WERI-Rb-1 (cell line): ENCODE measurements at regions not wholly inside any gene's neighbourhood (a gene's known extent, or its start where the extent isn't known, plus 50 kb on each side); places are given as distances from the start of the nearest gene placed in this dataset.
A peak's percentile ranks its signal among the peaks of the same experiment; 100 is the strongest.

ENCODE experiments used
- DNase-seq: peaks from one replicate; pipeline ENCODE4 v3.0.0-alpha.2; 2020
- H3K27ac ChIP-seq: fragments of 250-450 bp; sonication (Bioruptor Pico); 2 replicates; pipeline ENCODE4 v1.5.1; 2020; ENCODE audit warnings: mild to moderate bottlenecking, moderate library complexity
- H3K27me3 ChIP-seq: fragments of 250-450 bp; sonication (Bioruptor Pico); 2 replicates; pipeline ENCODE4 v1.5.1; 2021; ENCODE audit warnings: mild to moderate bottlenecking, low read depth, moderate library complexity; ENCODE audit not compliant: insufficient read depth, severe bottlenecking
- H3K36me3 ChIP-seq: fragments of 250-450 bp; sonication (Bioruptor Pico); 2 replicates; pipeline ENCODE4 v1.5.1; 2020; ENCODE audit warnings: mild to moderate bottlenecking, moderate library complexity
- H3K4me3 ChIP-seq: 2 replicates; pipeline ENCODE4 v1.5.1; 2011; ENCODE audit warnings: low read depth, mild to moderate bottlenecking, control low read depth, low read length
- H3K9me3 ChIP-seq: fragments of 250-450 bp; sonication (Bioruptor Pico); 2 replicates; pipeline ENCODE4 v1.5.1; 2021; ENCODE audit warnings: mild to moderate bottlenecking, moderate library complexity; ENCODE audit not compliant: severe bottlenecking
- TF ChIP-seq, protein P1 (sequence below): IDR thresholded peaks from 2 replicates; pipeline ENCODE4 v1.5.1; 2011; ENCODE audit warnings: low read depth, mild to moderate bottlenecking, control low read depth, inconsistent platforms, low read length

DNA sequence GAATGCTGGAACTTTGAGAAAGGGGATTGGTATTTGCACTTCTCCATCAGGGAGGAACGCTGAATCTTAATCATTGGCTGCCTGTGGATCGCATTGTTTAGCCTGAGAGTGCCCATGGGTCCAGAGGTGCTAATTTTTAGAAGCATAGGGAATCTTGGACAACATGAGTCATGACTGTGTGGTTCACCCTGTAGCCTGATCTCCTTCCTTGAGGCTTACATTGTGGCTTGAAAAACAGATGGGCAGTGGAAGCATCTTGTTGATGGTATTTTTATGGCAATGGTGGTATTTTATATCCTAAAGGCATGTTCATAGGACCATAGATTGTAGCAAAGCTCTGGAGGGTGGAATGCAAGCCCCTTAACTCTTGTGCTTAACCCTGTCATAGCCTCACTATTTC lies 99.2 kb upstream of the DBX1 start:
- no peaks in the 10 kb centered on the region for H3K27me3 ChIP-seq
- H3K27ac ChIP-seq: peak overlapping the region; percentile 31
- H3K9me3 ChIP-seq: no peaks in the 10 kb centered on the region
- DNase-seq: no peak
- no peaks in the 10 kb centered on the region for H3K36me3 ChIP-seq
- TF ChIP-seq, protein P1, sequence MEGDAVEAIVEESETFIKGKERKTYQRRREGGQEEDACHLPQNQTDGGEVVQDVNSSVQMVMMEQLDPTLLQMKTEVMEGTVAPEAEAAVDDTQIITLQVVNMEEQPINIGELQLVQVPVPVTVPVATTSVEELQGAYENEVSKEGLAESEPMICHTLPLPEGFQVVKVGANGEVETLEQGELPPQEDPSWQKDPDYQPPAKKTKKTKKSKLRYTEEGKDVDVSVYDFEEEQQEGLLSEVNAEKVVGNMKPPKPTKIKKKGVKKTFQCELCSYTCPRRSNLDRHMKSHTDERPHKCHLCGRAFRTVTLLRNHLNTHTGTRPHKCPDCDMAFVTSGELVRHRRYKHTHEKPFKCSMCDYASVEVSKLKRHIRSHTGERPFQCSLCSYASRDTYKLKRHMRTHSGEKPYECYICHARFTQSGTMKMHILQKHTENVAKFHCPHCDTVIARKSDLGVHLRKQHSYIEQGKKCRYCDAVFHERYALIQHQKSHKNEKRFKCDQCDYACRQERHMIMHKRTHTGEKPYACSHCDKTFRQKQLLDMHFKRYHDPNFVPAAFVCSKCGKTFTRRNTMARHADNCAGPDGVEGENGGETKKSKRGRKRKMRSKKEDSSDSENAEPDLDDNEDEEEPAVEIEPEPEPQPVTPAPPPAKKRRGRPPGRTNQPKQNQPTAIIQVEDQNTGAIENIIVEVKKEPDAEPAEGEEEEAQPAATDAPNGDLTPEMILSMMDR: no peak
- H3K4me3 ChIP-seq: no peak overlapping the region

DNA sequence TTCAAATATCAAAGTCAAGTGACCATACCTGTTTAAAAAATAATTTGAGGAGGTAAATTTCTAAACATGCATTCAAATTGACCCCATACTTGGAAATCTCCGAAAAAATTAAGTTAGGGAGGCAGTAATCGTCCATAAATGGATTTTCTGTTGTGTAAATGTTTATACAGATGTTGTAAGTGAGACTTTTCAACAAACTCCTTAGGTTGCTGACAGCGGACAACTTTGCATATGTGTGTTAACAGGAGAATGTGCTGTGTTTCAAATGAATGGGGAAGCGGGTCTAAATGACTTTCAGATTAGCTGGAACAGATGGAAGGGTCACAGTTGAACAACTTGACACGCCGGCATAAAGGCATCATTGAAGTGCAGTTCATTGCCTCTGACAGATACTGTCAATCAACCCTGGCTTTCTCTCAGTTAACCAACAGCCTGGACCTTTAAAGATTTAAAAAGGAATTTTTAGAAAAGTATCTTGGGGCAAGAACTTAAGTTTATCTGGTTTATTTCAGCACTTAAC lies 98.2 kb upstream of the DBX1 start:
- TF ChIP-seq, protein P1: no peak
- Histone ChIP-seq H3K9me3 (no peaks in the 10 kb centered on the region), H3K36me3 (no peaks in the 10 kb centered on the region), H3K4me3 (no peak overlapping the region), H3K27me3 (no peaks in the 10 kb centered on the region), H3K27ac (peak overlapping the region; percentile 51)
- peak; percentile 77 for DNase-seq

DNA sequence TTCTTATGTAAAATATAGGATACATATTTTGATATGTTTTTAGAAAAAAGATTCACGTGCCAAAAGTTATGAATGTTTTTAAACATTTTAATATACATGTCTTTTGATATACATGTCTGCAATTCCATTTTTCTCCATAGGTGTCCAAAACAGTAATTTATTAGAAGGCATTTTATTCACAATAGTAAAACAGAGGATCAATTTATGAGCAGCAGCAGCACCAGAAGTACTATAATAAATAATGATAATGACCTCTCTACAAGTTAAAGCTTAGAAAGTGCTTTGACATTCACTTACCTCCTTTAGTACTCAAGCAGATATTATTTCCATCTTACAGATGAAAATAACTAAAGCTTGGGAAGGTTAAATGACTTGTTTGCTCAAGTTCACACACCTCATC lies 96.7 kb upstream of the DBX1 start:
- Histone ChIP-seq H3K4me3 (no peak overlapping the region), H3K27ac (peak overlapping the region; percentile 51; the same call in 1 of the 2 replicates), H3K27me3 (no peaks in the 10 kb centered on the region), H3K9me3 (no peaks in the 10 kb centered on the region), H3K36me3 (no peaks in the 10 kb centered on the region)
- TF ChIP-seq, protein P1: no peak
- no peak for DNase-seq

DNA sequence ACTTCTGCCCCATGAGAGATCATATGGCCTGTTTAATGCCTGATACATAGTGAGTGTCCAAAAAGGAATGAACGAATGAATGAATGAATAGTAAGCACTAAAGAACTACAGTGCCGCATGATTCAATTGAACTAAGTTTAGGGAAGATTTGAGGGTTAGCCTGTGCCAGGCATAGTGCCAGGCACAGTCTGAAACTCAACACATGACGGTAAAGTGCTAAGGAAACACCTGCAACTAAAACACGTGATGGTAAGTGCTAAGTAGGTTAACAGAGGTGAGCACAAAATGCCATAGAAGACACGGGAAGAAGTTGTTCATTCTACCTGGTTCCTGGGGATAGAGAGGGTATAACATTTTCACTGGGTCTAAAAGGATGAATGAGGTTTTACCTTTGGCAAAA lies 93.5 kb upstream of the DBX1 start:
- no peak for DNase-seq
- H3K27ac ChIP-seq: no peak overlapping the region
- TF ChIP-seq, protein P1: no peak
- no peak overlapping the region for H3K4me3 ChIP-seq
- H3K9me3 ChIP-seq: no peaks in the 10 kb centered on the region
- no peaks in the 10 kb centered on the region for H3K27me3 ChIP-seq
- no peaks in the 10 kb centered on the region for H3K36me3 ChIP-seq

DNA sequence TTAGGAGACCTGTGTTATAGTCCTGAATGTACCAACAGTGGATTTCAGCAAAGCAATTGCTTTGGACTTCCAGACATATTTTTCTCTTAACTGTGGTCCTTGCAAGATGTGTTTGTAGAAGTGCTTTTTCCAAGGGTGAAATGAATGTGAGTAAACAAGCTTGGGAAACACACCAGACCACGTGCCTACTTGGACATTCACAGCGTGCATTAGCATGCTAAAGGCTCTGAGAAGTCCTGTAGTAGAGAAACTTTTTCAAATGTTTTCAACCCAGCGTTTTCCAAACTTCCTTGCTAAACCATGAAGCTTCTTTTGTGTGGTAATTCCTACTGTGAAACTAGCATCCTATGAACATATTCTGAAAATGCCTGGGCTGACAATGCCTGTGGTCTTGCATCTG lies 91.2 kb upstream of the DBX1 start:
- no peak for DNase-seq
- no peaks in the 10 kb centered on the region for H3K9me3 ChIP-seq
- H3K36me3 ChIP-seq: no peaks in the 10 kb centered on the region
- no peak overlapping the region for H3K4me3 ChIP-seq
- no peaks in the 10 kb centered on the region for H3K27me3 ChIP-seq
- TF ChIP-seq, protein P1: no peak
- H3K27ac ChIP-seq: peak overlapping the region; percentile 86

DNA sequence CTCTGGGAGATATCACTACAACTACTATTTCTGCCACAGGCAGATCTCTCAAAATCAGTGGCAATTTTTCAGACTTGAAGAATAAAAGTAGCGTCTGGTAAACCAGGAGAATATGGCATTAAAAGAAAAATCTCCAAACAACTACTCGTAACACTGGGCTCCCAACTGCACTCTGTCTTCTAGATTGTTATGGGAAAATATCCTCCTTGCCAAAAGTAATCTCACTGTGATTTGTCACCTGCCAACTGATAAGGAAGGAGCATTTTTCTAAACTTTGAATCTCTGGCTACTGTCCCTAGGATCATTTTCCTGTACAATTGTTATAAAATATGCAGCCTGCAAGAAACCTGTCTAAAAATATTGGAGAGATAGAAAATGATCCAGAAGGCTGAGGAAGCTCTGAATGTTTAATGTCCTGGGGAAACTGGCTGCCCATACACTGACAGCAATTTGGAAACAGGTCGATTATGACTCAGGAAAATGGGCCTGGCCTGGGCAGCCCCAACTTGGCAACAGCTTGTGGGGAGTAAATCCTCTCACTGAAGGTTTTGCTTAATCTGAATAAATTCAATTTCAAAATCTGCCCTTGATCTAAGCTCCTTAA lies 90.5 kb upstream of the DBX1 start:
- Histone ChIP-seq H3K9me3 (no peaks in the 10 kb centered on the region), H3K27me3 (no peaks in the 10 kb centered on the region), H3K27ac (peak overlapping the region; percentile 86), H3K36me3 (no peaks in the 10 kb centered on the region), H3K4me3 (peak overlapping the region; percentile 38)
- TF ChIP-seq, protein P1: no peak
- peak; percentile 84 for DNase-seq
